Ishikawa (cell line): ENCODE measurements at regions not wholly inside any gene's neighbourhood (a gene's known extent, or its start where the extent isn't known, plus 50 kb on each side); places are given as distances from the start of the nearest gene placed in this dataset.

Experiments
- CEBPB ChIP-seq: IDR thresholded peaks from 2 replicates; pipeline ENCODE4 v1.6.1; 2012
- CREB1 ChIP-seq: IDR thresholded peaks from 2 replicates; pipeline ENCODE4 v1.6.1; 2012; ENCODE audit warnings: low read depth
- EGR1 ChIP-seq: IDR thresholded peaks from 2 replicates; pipeline ENCODE4 v1.6.1; 2012
- EP300 ChIP-seq: IDR thresholded peaks from 2 replicates; pipeline ENCODE4 v1.6.1; 2012; ENCODE audit warnings: borderline replicate concordance
- FOXM1 ChIP-seq: IDR thresholded peaks from 2 replicates; pipeline ENCODE4 v1.6.1; 2012; ENCODE audit warnings: low read depth, borderline replicate concordance
- NFIC ChIP-seq: IDR thresholded peaks from 2 replicates; pipeline ENCODE4 v1.6.1; 2012
- RAD21 ChIP-seq: IDR thresholded peaks from 2 replicates; pipeline ENCODE4 v1.6.1; 2012; ENCODE audit warnings: low read depth
- REST ChIP-seq: IDR thresholded peaks from 2 replicates; pipeline ENCODE4 v1.6.1; 2012; ENCODE audit warnings: low read depth, mild to moderate bottlenecking
- TAF1 ChIP-seq: IDR thresholded peaks from 2 replicates; pipeline ENCODE4 v1.6.1; 2012; ENCODE audit warnings: low read depth, mild to moderate bottlenecking
- TCF12 ChIP-seq: IDR thresholded peaks from 2 replicates; pipeline ENCODE4 v1.6.1; 2012; ENCODE audit warnings: low read depth
- TEAD4 ChIP-seq: IDR thresholded peaks from 2 replicates; pipeline ENCODE4 v1.6.1; 2012
- YY1 ChIP-seq: IDR thresholded peaks from 2 replicates; pipeline ENCODE4 v1.6.1; 2012; ENCODE audit warnings: low read depth
- ZBTB7A ChIP-seq: IDR thresholded peaks from 2 replicates; pipeline ENCODE4 v1.6.1; 2012; ENCODE audit warnings: low read depth
- TF ChIP-seq, protein P1 (sequence below): IDR thresholded peaks from 2 replicates; pipeline ENCODE4 v1.6.1; 2012
- TF ChIP-seq, protein P2 (sequence below): IDR thresholded peaks from 2 replicates; pipeline ENCODE4 v1.6.1; 2012

DNA sequence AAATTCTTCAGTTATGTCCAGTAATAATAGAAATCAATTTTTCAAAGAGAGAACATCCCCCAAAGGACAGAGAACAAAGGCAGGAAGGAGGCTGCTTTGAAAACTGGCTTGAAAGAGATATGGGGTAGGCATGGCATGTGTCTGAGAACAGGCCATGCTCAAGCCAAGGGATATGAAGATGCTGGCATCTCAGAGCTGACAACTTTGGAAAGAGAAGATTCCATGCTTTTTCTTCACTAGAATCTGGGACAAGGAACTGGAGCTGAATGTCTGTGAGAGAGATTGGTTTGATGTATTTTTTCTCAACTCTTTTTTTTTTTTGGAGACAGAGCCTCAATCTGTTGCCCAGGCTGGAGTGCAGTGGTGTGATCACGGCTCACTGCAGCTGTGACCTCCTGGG lies 139.8 kb upstream of the DLX2 start:
- no peak for TF ChIP-seq ZBTB7A

GRCh38 chr2:172242961-172243360 lies 140.3 kb upstream of the DLX2 start:
- TF ChIP-seq NFIC (peak; percentile 58; the same call in 1 of the 2 replicates), EP300 (no peak)

DNA sequence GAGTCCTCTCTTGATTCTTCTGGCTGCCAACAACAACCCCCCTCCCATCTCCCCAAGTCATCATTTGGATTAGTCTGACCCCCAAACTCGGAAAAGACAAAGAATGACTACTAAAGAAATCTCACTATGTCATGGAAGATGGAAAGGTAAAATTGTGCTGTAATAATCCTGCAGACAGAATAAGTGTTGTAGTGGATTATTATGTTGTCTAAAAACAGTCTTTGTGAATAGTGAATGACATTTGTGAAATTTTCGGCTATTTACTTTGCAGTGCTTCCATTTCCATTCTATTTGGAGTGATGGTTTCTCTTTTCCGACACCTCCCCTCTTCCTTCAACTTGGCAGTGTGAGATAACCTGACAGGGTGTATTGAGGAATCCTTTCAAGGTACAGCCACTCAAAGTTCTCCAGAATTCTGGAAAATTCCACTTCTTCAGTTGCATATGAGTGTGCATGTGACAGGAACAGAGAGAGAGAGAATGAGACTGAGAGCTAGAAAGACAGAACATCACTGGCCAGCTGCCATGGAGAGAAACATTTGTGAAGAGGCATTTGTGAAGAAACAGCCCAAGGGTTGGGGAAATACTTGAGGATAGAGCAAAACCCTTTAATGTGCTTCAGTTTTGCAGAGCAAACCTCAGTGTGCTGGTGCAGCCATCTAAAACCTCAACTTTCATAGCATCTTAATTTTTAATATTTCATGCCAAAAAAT lies 141.9 kb upstream of the DLX2 start:
- TF ChIP-seq REST = no peak
- TF ChIP-seq FOXM1 = no peak
- TF ChIP-seq, protein P1, sequence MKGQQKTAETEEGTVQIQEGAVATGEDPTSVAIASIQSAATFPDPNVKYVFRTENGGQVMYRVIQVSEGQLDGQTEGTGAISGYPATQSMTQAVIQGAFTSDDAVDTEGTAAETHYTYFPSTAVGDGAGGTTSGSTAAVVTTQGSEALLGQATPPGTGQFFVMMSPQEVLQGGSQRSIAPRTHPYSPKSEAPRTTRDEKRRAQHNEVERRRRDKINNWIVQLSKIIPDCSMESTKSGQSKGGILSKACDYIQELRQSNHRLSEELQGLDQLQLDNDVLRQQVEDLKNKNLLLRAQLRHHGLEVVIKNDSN = no peak

- no peak for TF ChIP-seq TCF12
- TF ChIP-seq, protein P1 = peak; percentile 63; the same call in 1 of the 2 replicates
These were observed 143.9 kb upstream of the DLX2 start for GRCh38 chr2:172246649-172247048.

DNA sequence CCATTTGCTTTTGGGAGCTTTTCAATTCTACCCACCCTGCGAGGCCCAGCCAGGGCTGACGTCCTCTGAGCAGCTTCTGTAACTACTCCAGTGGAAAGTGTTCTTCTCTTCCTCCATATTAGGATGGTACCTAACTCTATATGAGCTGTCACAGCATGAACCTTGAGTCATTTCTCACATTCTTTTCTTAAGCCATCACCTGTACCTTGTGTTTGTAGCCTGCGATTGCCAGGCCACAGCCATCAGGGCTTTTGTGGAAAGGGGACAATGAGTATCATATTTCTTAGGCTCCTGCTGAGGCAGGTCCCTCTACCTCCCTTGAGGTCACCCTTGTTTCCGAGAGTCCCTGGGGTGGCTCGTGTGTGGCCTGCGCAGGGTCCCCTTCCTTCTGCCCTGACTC lies 144.5 kb upstream of the DLX2 start:
- TF ChIP-seq EP300 (peak; percentile 46; the same call in 1 of the 2 replicates), CEBPB (no peak), TCF12 (peak; percentile 51; the same call in 1 of the 2 replicates), TEAD4 (peak; percentile 23; the same call in 1 of the 2 replicates), ZBTB7A (no peak), NFIC (0 out of 2 replicates have a peak, but pooled peaks have one; percentile 26)

- TF ChIP-seq TEAD4 = no peak
- TF ChIP-seq EP300 = no peak
- TF ChIP-seq, protein P2, sequence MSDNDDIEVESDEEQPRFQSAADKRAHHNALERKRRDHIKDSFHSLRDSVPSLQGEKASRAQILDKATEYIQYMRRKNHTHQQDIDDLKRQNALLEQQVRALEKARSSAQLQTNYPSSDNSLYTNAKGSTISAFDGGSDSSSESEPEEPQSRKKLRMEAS = no peak
- TF ChIP-seq YY1 = no peak
- TF ChIP-seq, protein P1 = no peak
- TF ChIP-seq NFIC = no peak
- TF ChIP-seq RAD21 = no peak
- TF ChIP-seq ZBTB7A = no peak
- TF ChIP-seq CEBPB = no peak
- no peak for TF ChIP-seq CREB1
- TF ChIP-seq EGR1 = no peak
- no peak for TF ChIP-seq TCF12
- no peak for TF ChIP-seq FOXM1
- TF ChIP-seq REST = no peak
- no peak for TF ChIP-seq TAF1
These were observed 145.7 kb upstream of the DLX2 start for GRCh38 chr2:172248381-172248780.

GRCh38 chr2:172248785-172249187 lies 146.1 kb upstream of the DLX2 start:
- no peak for TF ChIP-seq REST
- TF ChIP-seq TAF1 = no peak
- no peak for TF ChIP-seq YY1
- TF ChIP-seq, protein P2 = no peak
- no peak for TF ChIP-seq CEBPB
- no peak for TF ChIP-seq CREB1
- TF ChIP-seq TCF12 = no peak
- TF ChIP-seq ZBTB7A = no peak
- TF ChIP-seq RAD21 = no peak
- no peak for TF ChIP-seq NFIC
